ENCODE measurements at regions not wholly inside any gene's neighbourhood (a gene's known extent, or its start where the extent isn't known, plus 50 kb on each side); places are given as distances from the start of the nearest gene placed in this dataset.

DNA sequence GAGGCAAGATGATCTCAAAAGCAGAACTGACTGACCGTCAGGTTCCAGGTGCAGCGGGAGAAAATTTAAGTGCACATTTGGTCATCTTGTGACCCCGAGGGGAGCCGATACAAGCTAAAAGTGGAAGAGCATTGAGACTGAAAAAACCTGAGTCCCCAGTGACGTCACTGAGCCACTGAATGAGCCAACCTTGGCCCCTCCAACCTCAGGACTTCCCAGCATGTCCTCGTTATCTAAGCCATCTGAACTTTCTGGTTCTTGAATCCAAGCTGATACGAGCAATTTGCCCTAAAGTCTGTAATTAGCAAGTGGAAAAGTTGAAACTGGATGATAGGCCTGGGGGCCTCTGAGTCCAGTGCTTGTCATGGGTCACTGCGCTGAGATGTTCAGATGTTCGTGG, 51.1 kb upstream of the ISX start:
- Histone ChIP-seq H3K4me3 (ENCODE audit: insufficient read depth, low read depth, low read length) (no peak overlapping the region), H3K36me3 (replicated peaks; ENCODE audit: control insufficient read depth, insufficient read depth, low read length) (no peaks in the 10 kb centered on the region), H3K27me3 (ENCODE audit: control insufficient read depth, insufficient read depth, low read length) (no peaks in the 10 kb centered on the region)
- no peak for DNase-seq

Data from H7 (cell line).